ENCODE measurements at regions not wholly inside any gene's neighbourhood (a gene's known extent, or its start where the extent isn't known, plus 50 kb on each side); places are given as distances from the start of the nearest gene placed in this dataset.
A peak's percentile ranks its signal among the peaks of the same experiment; 100 is the strongest.

- TF ChIP-seq, protein P1, sequence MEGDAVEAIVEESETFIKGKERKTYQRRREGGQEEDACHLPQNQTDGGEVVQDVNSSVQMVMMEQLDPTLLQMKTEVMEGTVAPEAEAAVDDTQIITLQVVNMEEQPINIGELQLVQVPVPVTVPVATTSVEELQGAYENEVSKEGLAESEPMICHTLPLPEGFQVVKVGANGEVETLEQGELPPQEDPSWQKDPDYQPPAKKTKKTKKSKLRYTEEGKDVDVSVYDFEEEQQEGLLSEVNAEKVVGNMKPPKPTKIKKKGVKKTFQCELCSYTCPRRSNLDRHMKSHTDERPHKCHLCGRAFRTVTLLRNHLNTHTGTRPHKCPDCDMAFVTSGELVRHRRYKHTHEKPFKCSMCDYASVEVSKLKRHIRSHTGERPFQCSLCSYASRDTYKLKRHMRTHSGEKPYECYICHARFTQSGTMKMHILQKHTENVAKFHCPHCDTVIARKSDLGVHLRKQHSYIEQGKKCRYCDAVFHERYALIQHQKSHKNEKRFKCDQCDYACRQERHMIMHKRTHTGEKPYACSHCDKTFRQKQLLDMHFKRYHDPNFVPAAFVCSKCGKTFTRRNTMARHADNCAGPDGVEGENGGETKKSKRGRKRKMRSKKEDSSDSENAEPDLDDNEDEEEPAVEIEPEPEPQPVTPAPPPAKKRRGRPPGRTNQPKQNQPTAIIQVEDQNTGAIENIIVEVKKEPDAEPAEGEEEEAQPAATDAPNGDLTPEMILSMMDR (IDR thresholded peaks at IDR 0.05): no peak
These were observed 112.2 kb upstream of the CLMP start for GRCh38 chr11:123307276-123307675.

DNA sequence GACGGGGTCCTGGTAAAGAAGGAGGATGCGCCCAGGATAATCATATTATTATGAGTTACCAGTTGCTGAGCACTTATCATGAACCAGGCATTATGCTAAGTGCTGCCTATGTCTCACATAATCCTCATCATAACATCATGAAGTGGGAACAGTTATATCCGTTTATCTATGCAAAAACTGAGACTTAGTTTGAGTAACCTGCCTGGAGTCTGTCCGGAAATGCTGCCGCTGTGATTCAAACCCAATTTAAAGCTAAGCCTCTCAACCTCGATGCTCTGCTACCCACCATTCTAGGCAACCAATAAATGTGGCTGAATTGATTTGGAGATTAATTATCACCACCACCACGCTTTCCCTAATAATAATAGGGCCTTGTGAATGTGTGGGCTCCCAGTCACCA, 111.5 kb upstream of the CLMP start:
- TF ChIP-seq, protein P1 (IDR thresholded peaks at IDR 0.05): no peak

GRCh38 chr11:123305601-123306375, 110.7 kb upstream of the CLMP start:
- TF ChIP-seq, protein P1 (IDR thresholded peaks at IDR 0.05): no peak

DNA sequence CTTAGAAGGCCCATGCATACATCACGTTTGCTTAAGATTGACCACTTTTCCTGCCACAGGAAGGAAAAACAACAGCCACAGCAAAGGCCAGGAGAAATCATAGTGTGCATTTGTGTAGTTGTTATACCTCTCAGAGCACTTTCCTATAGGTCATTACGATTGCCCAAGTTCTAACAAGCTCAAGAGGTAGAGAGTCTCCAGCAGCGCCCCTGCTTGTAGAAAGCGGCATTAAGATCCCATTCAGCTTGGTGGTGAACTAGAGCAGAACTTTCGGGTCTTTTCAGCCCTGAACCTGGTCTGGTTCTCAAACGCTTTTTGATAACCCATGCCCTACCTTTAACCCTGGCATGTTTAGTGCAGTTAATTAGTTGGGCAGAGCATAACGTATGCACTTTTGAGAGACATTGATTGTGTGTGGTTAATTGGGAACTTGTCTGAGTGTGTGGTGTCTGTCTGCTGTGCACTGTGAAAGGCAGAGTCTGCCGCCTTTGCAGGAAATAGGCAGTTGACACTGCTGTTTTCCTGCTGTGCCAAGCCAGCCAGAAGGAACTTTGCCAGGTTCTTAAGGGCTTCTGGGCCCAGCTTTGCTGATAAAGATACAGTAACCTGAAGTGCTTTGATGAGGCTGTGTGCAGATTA, 109.9 kb upstream of the CLMP start:
- TF ChIP-seq, protein P1 (IDR thresholded peaks at IDR 0.05): no peak

DNA sequence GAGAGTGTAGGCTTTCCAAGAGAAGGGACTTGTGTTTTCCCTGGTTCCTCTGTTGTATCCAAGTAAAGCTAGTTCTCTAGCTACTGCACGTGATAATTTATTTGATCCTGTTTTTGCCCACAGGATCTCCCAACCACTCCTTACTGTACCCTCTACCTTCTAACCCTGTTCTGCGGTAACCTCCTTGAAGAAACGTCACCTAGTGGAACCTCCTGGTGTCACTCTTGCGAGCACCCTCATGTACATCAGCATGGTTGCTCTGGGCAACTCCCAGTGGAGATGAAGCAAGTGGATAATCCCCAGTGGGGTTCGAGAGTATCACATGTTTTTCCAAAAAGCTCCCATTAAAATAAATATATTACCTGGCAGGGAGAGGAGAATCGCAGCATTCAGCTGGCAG, 108.9 kb upstream of the CLMP start:
- TF ChIP-seq, protein P1 (IDR thresholded peaks at IDR 0.05): no peak

DNA sequence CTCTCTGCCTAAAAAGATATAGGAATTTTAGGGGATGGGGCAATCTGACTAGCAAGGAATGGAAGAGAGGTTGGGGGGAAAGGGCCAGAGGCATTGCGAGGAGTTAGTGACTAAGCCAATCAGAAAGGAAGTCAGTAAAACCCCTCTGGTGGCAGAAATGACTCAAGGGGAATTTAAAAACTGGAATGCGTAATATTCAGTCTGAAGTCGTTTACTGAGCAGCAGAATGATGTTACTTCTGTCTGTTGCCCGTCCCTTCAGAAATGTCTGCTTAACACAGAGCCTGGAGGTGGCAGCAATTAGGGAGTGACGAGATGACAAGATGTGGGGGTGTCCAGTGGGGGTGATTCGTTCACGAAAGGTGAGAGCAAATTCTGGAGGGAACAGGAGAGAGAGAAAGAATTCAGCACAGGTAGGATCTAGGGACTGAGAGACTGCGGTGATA, 107.7 kb upstream of the CLMP start:
- TF ChIP-seq, protein P1 (IDR thresholded peaks at IDR 0.05): no peak

GRCh38 chr11:123301696-123302400, 106.8 kb upstream of the CLMP start:
- TF ChIP-seq, protein P1 (IDR thresholded peaks at IDR 0.05): peak; percentile 93
